ENCODE measurements at regions not wholly inside any gene's neighbourhood (a gene's known extent, or its start where the extent isn't known, plus 50 kb on each side); places are given as distances from the start of the nearest gene placed in this dataset.

DNA sequence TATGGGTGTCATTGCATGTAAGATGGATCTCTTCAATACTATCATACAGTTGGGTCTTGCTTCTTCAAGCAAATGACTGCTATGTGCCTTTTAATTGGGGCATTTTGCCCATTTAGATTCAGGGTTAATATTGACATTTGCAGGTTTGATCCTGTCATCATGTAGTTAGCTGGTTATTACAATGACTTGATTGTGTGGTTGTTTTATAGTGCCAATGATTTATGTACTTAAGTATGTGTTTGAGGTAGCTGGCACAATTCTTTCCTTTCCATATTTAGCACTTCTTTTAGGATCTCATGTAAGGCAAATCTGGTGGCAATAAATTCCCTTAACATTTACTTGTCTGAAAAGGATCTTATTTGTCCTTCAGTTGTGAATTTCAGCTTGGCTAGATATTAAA lies 267.5 kb downstream of the VGLL3 start:
- TF ChIP-seq BRCA1 (IDR thresholded peaks at IDR 0.05; ENCODE audit: low read depth, low read length) (no peak), RFX5 (IDR thresholded peaks at IDR 0.05; ENCODE audit: low read depth, low read length) (no peak)
- TF ChIP-seq, protein P1, sequence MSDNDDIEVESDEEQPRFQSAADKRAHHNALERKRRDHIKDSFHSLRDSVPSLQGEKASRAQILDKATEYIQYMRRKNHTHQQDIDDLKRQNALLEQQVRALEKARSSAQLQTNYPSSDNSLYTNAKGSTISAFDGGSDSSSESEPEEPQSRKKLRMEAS (IDR thresholded peaks at IDR 0.05; ENCODE audit: low read depth, low read length): no peak
